ENCODE measurements at regions not wholly inside any gene's neighbourhood (a gene's known extent, or its start where the extent isn't known, plus 50 kb on each side); places are given as distances from the start of the nearest gene placed in this dataset.

GRCh38 chr3:115323380-115323779, 176.3 kb upstream of the ZBTB20 start:
- in situ Hi-C loops (cut with HindIII; ENCODE audit: low sequenced_read_pairs), result no loop called here

DNA sequence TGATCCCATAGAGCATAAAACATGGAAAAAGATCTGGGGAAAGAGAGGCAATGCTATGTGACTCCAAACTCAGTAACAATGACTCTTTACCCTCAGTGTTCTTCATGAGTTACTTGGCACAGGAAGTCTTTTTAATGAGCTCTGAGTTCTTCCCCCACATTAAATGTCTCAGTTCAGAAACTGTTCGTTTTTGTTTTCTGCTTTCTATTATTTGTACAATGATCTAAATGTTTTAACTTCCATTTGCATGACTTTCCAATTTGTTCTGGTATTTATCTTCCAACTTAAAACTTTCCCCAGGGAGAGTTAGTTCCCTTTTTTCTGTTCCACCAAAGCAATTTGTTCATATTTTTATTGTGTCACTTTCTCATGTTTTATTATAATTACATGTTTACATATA, 177.0 kb upstream of the ZBTB20 start:
- in situ Hi-C loops (cut with HindIII; ENCODE audit: low sequenced_read_pairs), result no loop called here

GRCh38 chr3:115325539-115325938, 178.5 kb upstream of the ZBTB20 start:
- in situ Hi-C loops (cut with HindIII; ENCODE audit: low sequenced_read_pairs), result no loop called here

- in situ Hi-C loops (cut with HindIII; ENCODE audit: low sequenced_read_pairs), result no loop called here
Measured at GRCh38 chr3:115330430-115330829, 183.3 kb upstream of the ZBTB20 start.

GRCh38 chr3:115332998-115333397, 185.9 kb upstream of the ZBTB20 start:
- in situ Hi-C loops (cut with HindIII; ENCODE audit: low sequenced_read_pairs), result no loop called here

DNA sequence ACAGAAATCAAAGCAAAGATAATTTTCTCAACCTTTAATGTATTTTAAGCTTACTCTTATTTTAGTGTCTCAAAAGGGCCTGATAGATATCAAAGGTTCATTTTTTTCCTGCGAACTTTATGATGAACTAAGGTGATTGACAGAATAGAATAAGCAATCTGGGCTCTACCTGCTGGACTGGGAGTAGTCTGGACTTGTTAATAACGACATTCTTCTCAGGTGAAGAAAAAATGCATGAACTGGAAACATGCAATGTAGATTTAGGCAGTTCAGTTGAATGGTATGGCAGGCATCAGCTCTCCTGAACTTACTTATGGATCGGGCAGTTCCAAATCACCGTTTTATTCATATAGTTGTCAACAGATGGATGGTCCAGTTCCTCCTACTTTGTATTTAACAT, 189.7 kb upstream of the ZBTB20 start:
- in situ Hi-C loops (cut with HindIII; ENCODE audit: low sequenced_read_pairs), result no loop called here

- in situ Hi-C loops (cut with HindIII; ENCODE audit: low sequenced_read_pairs), result no loop called here
Measured at GRCh38 chr3:115340586-115340985, 193.5 kb upstream of the ZBTB20 start.

DNA sequence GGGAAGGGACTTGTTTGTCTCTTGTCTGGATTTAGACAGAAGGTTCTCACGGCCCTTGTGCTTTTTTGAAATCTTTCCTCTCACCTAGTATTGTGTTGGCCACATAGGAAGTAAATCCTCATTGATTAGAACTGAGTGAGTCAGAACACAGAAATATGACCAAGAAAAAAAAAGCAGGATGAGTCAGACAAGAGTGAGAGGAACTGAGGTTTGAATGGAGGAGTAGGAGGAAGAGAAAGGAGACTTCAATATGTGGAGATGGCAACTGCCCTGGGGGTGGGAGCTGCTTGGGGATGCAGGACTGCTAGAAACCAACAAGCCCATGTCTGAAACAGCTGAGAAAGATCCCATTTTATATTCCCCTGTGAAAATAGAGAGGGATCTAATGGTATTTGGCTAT, 194.1 kb upstream of the ZBTB20 start:
- in situ Hi-C loops (cut with HindIII; ENCODE audit: low sequenced_read_pairs), result no loop called here

- in situ Hi-C loops (cut with HindIII; ENCODE audit: low sequenced_read_pairs), result no loop called here
Measured at GRCh38 chr3:115347737-115348136, 200.6 kb upstream of the ZBTB20 start.

DNA sequence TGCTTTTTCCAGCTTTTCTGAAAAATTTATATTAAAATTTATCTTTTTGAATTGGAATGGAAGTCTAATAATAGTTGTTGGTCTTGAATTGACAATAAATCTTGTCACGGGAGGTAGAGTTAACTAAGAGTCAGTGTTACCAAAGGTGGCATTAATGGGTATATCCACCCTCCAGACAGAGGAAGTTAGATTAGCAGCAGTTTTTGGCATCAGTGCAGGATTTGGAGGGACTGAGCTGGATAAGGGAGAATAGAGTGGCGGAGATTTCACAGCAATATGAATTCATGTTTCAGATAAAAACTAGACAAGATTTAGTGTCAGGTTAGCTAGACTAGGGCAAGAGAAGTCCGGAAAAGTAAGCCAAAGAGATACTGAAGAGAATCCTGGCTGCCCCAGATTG, 201.3 kb upstream of the ZBTB20 start:
- in situ Hi-C loops (cut with HindIII; ENCODE audit: low sequenced_read_pairs), result no loop called here

GRCh38 chr3:115348951-115349745, 202.1 kb upstream of the ZBTB20 start:
- in situ Hi-C loops (cut with HindIII; ENCODE audit: low sequenced_read_pairs), result no loop called here

- in situ Hi-C loops (cut with HindIII; ENCODE audit: low sequenced_read_pairs), result no loop called here
Measured at GRCh38 chr3:115350606-115351005, 203.5 kb upstream of the ZBTB20 start.

GRCh38 chr3:115351193-115351592, 204.1 kb upstream of the ZBTB20 start:
- in situ Hi-C loops (cut with HindIII; ENCODE audit: low sequenced_read_pairs), result no loop called here

DNA sequence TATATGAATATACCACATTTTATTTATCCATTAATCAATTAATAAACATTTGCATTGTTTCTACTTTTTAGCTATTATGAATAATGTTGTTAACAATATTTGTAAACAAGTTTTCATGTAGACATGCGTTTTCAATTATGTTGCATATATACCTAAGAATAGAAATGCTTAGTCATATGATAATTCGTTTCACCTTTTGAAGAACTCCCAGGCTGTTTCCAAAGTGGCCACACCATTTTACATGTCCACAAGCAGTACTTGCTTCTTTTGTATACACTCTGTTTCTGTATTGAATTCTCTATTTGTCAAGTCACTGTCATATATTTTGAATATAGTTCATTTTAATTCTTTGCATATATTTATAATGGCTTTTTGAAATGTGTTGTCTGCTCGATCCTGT, 206.9 kb upstream of the ZBTB20 start:
- in situ Hi-C loops (cut with HindIII; ENCODE audit: low sequenced_read_pairs), result no loop called here

GRCh38 chr3:115357456-115357855, 210.4 kb upstream of the ZBTB20 start:
- in situ Hi-C loops (cut with HindIII; ENCODE audit: low sequenced_read_pairs), result no loop called here

DNA sequence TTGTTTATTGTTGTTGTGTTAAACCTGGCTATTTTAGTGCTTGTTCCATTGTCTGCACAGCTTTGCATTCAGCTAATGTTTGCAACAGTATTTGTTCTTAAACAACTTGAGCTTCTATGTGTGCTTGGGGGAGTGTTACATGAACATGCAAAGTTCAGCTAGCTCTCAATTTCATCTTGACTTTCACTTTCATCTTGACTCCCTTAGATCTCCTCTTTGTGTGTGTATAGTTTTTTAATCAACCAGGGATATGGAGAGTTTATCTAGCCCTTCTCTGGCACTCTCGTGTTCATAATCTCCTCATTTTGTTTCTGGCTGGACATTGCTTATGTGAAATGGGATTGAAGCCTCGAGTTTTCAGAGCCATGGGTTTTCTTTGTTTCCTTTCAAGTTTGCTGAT, 212.4 kb upstream of the ZBTB20 start:
- in situ Hi-C loops (cut with HindIII; ENCODE audit: low sequenced_read_pairs), result no loop called here

DNA sequence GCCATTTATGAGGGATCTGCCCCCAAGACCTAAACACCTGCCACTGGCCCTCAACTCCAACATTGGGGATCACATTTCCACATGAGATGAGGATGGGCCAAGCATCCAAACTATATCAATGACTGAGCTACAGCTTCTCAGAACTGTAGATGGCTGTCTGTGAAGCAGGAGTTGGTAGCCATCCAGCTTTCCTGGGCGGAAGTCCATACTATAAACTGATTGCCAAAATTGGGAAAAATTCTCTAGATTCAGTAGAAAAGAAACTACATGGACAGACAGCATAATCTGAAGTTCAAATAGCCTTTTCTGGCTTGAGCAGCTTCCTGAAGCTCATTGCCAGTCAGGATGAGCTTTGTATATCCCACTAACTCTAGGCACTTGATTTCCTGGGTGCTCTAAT, 214.7 kb upstream of the ZBTB20 start:
- in situ Hi-C loops (cut with HindIII; ENCODE audit: low sequenced_read_pairs), result no loop called here

DNA sequence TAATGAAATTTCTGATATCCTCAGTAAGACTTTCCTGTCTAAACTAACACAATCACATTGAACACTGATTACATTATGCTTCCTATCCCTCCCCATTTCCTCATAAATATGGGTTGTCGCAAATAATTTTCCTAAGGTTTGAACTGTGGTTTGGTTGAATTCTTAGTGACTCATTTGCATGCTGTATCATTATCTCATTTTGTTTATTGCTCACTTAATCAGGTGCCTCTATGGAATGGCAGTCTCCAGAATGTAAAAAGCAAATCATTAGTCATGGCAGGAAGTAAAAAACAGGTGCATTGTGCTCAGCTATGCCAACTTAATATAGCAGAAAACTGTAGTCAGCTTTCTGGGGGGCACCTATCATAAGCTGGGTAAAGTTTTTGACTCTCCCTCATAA, 216.0 kb upstream of the ZBTB20 start:
- in situ Hi-C loops (cut with HindIII; ENCODE audit: low sequenced_read_pairs), result no loop called here

DNA sequence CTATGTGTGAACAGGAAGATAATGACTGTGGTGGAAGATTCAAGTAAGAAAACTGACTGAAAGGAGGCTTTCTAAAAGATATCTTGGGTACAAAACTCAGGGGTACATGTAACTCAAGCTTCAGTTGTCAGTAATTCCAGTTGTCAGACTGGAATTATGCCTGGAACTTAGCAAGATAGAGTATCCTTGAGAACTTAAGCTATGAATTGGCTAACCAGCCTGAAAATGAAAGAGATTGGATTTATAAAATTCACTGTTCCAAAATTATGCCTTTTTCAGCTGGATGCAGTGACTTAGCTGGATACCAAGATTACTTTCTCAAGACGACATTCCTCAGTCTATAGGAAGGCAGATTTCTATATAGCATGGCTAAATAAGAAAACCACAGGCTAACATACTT, 221.9 kb upstream of the ZBTB20 start:
- in situ Hi-C loops (cut with HindIII; ENCODE audit: low sequenced_read_pairs), result no loop called here

- in situ Hi-C loops (cut with HindIII; ENCODE audit: low sequenced_read_pairs), result no loop called here
Measured at GRCh38 chr3:115375362-115375761, 228.3 kb upstream of the ZBTB20 start.

- in situ Hi-C loops (cut with HindIII; ENCODE audit: low sequenced_read_pairs), result no loop called here
Measured at GRCh38 chr3:115380883-115381572, 233.9 kb upstream of the ZBTB20 start.

DNA sequence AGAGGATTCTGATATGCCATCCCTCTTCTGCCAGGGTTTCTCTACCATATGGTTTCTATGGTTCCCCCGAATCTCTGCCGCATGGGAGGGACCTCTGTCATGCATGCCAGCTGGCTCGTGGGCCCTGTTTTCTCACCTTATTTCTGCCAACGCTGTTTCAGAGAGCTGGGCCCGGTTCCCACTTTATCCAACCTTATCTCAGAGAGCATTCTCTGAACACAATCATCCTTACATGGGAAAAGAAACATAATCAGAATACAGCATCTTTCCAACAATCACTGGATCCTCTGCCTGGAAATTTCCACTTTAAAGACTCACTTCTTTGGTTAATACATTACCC, 234.5 kb upstream of the ZBTB20 start:
- in situ Hi-C loops (cut with HindIII; ENCODE audit: low sequenced_read_pairs), result no loop called here

- in situ Hi-C loops (cut with HindIII; ENCODE audit: low sequenced_read_pairs), result no loop called here
Measured at GRCh38 chr3:115381931-115382330, 234.8 kb upstream of the ZBTB20 start.

Data from endothelial cell of hepatic sinusoid (primary cell).